H1 (cell line): ENCODE measurements at regions not wholly inside any gene's neighbourhood (a gene's known extent, or its start where the extent isn't known, plus 50 kb on each side); places are given as distances from the start of the nearest gene placed in this dataset.

Experiments
- CTCF ChIA-PET: fragments of 300-600 bp; sonication (Branson Sonifier 250); formaldehyde crosslinking; loops from one replicate; lab custom pipeline; 2021; ENCODE audit not compliant: partially characterized antibody; lab: Charles Lee
- POLR2A ChIA-PET: fragments of 300-600 bp; sonication (Branson Sonifier 250); formaldehyde crosslinking; loops from one replicate; lab custom pipeline; 2021; ENCODE audit warnings: inconsistent platforms; ENCODE audit not compliant: partially characterized antibody; lab: Charles Lee
- DNase-seq, 2 experiments: peaks; one replicate each; pipeline versions ENCODE4 v3.0.0 to v3.0.0-alpha.2; 2010 to 2022; ENCODE audit warnings: low spot score in 2 of 2, low read depth in 1 of 2, mixed read lengths in 1 of 2
- FAIRE-seq: peaks from 2 replicates; lab custom pipeline; 2011; peaks lifted over from hg19 to GRCh38; lab: Jason Lieb, UNC
- H2AFZ ChIP-seq: 2 replicates; pipeline ENCODE4 v1.8.1; 2012; ENCODE audit warnings: low read length, inconsistent platforms
- H2AK5ac ChIP-seq: 2 replicates; pipeline ENCODE4 v1.6.1; 2013; ENCODE audit warnings: low read depth, low read length
- H2BK120ac ChIP-seq: replicated peaks from 2 replicates; pipeline ENCODE3; 2013; ENCODE audit warnings: low read depth, low read length, inconsistent platforms
- H2BK12ac ChIP-seq: 2 replicates; pipeline ENCODE4 v1.6.1; 2013; ENCODE audit warnings: low read depth, low read length
- H2BK15ac ChIP-seq: 2 replicates; pipeline ENCODE4 v1.6.1; 2013; ENCODE audit warnings: low read length
- H2BK20ac ChIP-seq: 2 replicates; pipeline ENCODE4 v1.6.1; 2013; ENCODE audit warnings: low read length
- H2BK5ac ChIP-seq: 2 replicates; pipeline ENCODE4 v1.6.1; 2013; ENCODE audit warnings: low read depth, low read length
- H3K14ac ChIP-seq: 2 replicates; pipeline ENCODE4 v1.6.1; 2013; ENCODE audit warnings: inconsistent platforms; ENCODE audit not compliant: insufficient read length
- H3K18ac ChIP-seq: 2 replicates; pipeline ENCODE4 v1.6.1; 2013; ENCODE audit warnings: low read length; ENCODE audit errors: extremely low read depth
- H3K23ac ChIP-seq: 2 replicates; pipeline ENCODE4 v1.6.1; 2013; ENCODE audit warnings: inconsistent platforms; ENCODE audit not compliant: insufficient read length
- H3K23me2 ChIP-seq: 2 replicates; pipeline ENCODE4 v1.6.1; 2013; ENCODE audit warnings: low read depth, low read length
- H3K27ac ChIP-seq: 2 replicates; pipeline ENCODE4 v1.6.1; 2011; ENCODE audit warnings: low read depth, low read length, inconsistent platforms
- H3K27me3 ChIP-seq, 4 experiments: replicated peaks in 1 of 4; 1 replicate in 1 of 4; 2 replicates in 3 of 4; pipeline versions ENCODE4 v1.6.1 to v1.8.1; 2011 to 2013; ENCODE audit warnings: low read length in 3 of 4, mild to moderate bottlenecking in 3 of 4, inconsistent platforms in 2 of 4, mixed read lengths in 2 of 4, moderate library complexity in 1 of 4; ENCODE audit not compliant: control insufficient read depth in 3 of 4, insufficient read depth in 3 of 4; ENCODE audit errors: extremely low read depth in 1 of 4
- H3K36me3 ChIP-seq, 4 experiments: 2 replicates each; pipeline versions ENCODE4 v1.6.1 to v1.8.1; 2011 to 2013; ENCODE audit warnings: mild to moderate bottlenecking in 4 of 4, low read length in 3 of 4, moderate library complexity in 2 of 4, control low read depth in 1 of 4, inconsistent platforms in 1 of 4; ENCODE audit not compliant: insufficient read depth in 4 of 4, control insufficient read depth in 2 of 4
- H3K4ac ChIP-seq: replicated peaks from 2 replicates; pipeline ENCODE3; 2013; ENCODE audit warnings: low read length, low read depth, mixed read lengths, inconsistent platforms; ENCODE audit not compliant: insufficient read length
- H3K4me1 ChIP-seq, 4 experiments: replicated peaks in 1 of 4; 1 replicate in 1 of 4; 2 replicates in 3 of 4; pipeline versions ENCODE4 v1.6.1 to v1.8.1; 2011 to 2013; ENCODE audit warnings: low read length in 3 of 4, inconsistent platforms in 2 of 4, mixed read lengths in 1 of 4; ENCODE audit not compliant: insufficient read depth in 4 of 4, control insufficient read depth in 3 of 4
- H3K4me2 ChIP-seq, 2 experiments: 2 replicates each; pipeline versions ENCODE4 v1.6.1 to v1.8.1; 2011 to 2013; ENCODE audit warnings: low read depth in 2 of 2, low read length in 2 of 2, control low read depth in 1 of 2, inconsistent platforms in 1 of 2, mild to moderate bottlenecking in 1 of 2; ENCODE audit not compliant: insufficient read depth in 1 of 2
- H3K4me3 ChIP-seq, 4 experiments: fragments of 200-600, 300-600 bp in 1 of 4; sonication (generic), shearing (Covaris generic), sonication (Bioruptor Twin) in 1 of 4; 2 replicates each; pipeline versions ENCODE4 v1.5.1 to v1.8.1; 2011 to 2016; ENCODE audit warnings: low read length in 4 of 4, low read depth in 3 of 4, control low read depth in 2 of 4, inconsistent platforms in 2 of 4, mild to moderate bottlenecking in 2 of 4, mixed read lengths in 1 of 4, moderate library complexity in 1 of 4; ENCODE audit not compliant: insufficient read depth in 2 of 4; ENCODE audit errors: extremely low read depth in 1 of 4
- H3K56ac ChIP-seq: replicated peaks from 2 replicates; pipeline ENCODE3; 2013; ENCODE audit warnings: low read depth, mild to moderate bottlenecking, mixed read lengths, low read length, inconsistent platforms; ENCODE audit not compliant: insufficient read length
- H3K79me1 ChIP-seq: 2 replicates; pipeline ENCODE4 v1.6.1; 2013; ENCODE audit warnings: low read depth, low read length, control low read depth
- H3K79me2 ChIP-seq, 2 experiments: 2 replicates each; pipeline versions ENCODE4 v1.6.1 to v1.8.1; 2012 to 2013; ENCODE audit warnings: low read length in 2 of 2, mild to moderate bottlenecking in 2 of 2, inconsistent platforms in 1 of 2; ENCODE audit not compliant: insufficient read depth in 2 of 2, control insufficient read depth in 1 of 2
- H3K9ac ChIP-seq, 4 experiments: replicated peaks in 1 of 4; 1 replicate in 1 of 4; 2 replicates in 3 of 4; pipeline versions ENCODE4 v1.6.1 to v1.8.1; 2011 to 2013; ENCODE audit warnings: low read depth in 3 of 4, low read length in 3 of 4, control low read depth in 2 of 4, mild to moderate bottlenecking in 2 of 4, moderate library complexity in 2 of 4, inconsistent platforms in 1 of 4; ENCODE audit errors: extremely low read depth in 1 of 4
- H3K9me3 ChIP-seq, 2 experiments: 2 replicates each; pipeline versions ENCODE4 v1.6.1 to v1.8.1; 2012 to 2013; ENCODE audit warnings: mild to moderate bottlenecking in 2 of 2, moderate library complexity in 2 of 2, control low read depth in 1 of 2, inconsistent platforms in 1 of 2, low read depth in 1 of 2, low read length in 1 of 2, mixed read lengths in 1 of 2; ENCODE audit not compliant: insufficient read depth in 2 of 2
- H4K20me1 ChIP-seq, 2 experiments: replicated peaks in 1 of 2; 2 replicates each; pipeline versions ENCODE3 to v1.8.1; 2011 to 2013; ENCODE audit warnings: inconsistent platforms in 2 of 2, low read length in 2 of 2, mild to moderate bottlenecking in 1 of 2; ENCODE audit not compliant: insufficient read depth in 2 of 2, control insufficient read depth in 1 of 2
- H4K5ac ChIP-seq: 2 replicates; pipeline ENCODE4 v1.6.1; 2013; ENCODE audit warnings: low read length, low read depth, mixed read lengths, inconsistent platforms; ENCODE audit not compliant: insufficient read length
- H4K8ac ChIP-seq: 2 replicates; pipeline ENCODE4 v1.8.0; 2013; ENCODE audit warnings: mild to moderate bottlenecking, moderate library complexity, low read length, inconsistent platforms; ENCODE audit not compliant: insufficient read depth; ENCODE audit errors: extremely low read depth
- H4K91ac ChIP-seq: replicated peaks from 2 replicates; pipeline ENCODE3; 2013; ENCODE audit warnings: low read length, mixed read lengths, inconsistent platforms; ENCODE audit not compliant: insufficient read length
- ATF2 ChIP-seq: IDR thresholded peaks from 2 replicates; pipeline ENCODE4 v1.6.1; 2012; ENCODE audit warnings: low read length, inconsistent platforms
- ATF3 ChIP-seq: IDR thresholded peaks from 2 replicates; pipeline ENCODE4 v1.6.1; 2011; ENCODE audit warnings: low read depth, mild to moderate bottlenecking, low read length; ENCODE audit not compliant: insufficient read depth
- CEBPB ChIP-seq: IDR thresholded peaks from 2 replicates; pipeline ENCODE4 v1.6.1; 2012; ENCODE audit warnings: low read depth, low read length
- JUN ChIP-seq: IDR thresholded peaks from 2 replicates; pipeline ENCODE4 v1.6.1; 2011; ENCODE audit warnings: low read depth, mild to moderate bottlenecking, improper control_type of control experiment, low read length
- KDM4A ChIP-seq: IDR thresholded peaks from one replicate; pipeline ENCODE4 v1.7.1; 2012; ENCODE audit warnings: low read depth, mild to moderate bottlenecking, moderate library complexity, low read length, inconsistent platforms; ENCODE audit not compliant: severe bottlenecking
- KDM5A ChIP-seq: fragments of 200-600 bp; IDR thresholded peaks from 2 replicates; pipeline ENCODE4 v1.7.1; 2012; ENCODE audit warnings: mild to moderate bottlenecking, low read length, inconsistent platforms, mixed read lengths
- RBBP5 ChIP-seq: IDR thresholded peaks from 2 replicates; pipeline ENCODE4 v1.7.1; 2012; ENCODE audit warnings: low read depth, mild to moderate bottlenecking, inconsistent platforms, low read length, moderate library complexity, borderline replicate concordance
- RNF2 ChIP-seq: fragments of 200-900, 300-1000 bp; sonication (generic); IDR thresholded peaks from 2 replicates; pipeline ENCODE4 v1.7.1; 2016; ENCODE audit warnings: borderline replicate concordance, low read depth, mild to moderate bottlenecking, antibody characterized with exemption, low read length; ENCODE audit not compliant: poor library complexity, severe bottlenecking; ENCODE audit errors: missing control alignments
- SAP30 ChIP-seq: fragments of 300-600 bp; sonication (generic); IDR thresholded peaks from 2 replicates; pipeline ENCODE4 v1.7.1; 2012; ENCODE audit warnings: low read length, moderate library complexity, mild to moderate bottlenecking, inconsistent platforms; ENCODE audit not compliant: insufficient read depth, insufficient replicate concordance
- TAF7 ChIP-seq: optimal IDR thresholded peaks from 2 replicates; pipeline ENCODE3; 2011; ENCODE audit warnings: low read depth, mild to moderate bottlenecking, inconsistent platforms, low read length, moderate library complexity, borderline replicate concordance
- YY1 ChIP-seq: IDR thresholded peaks from 2 replicates; pipeline ENCODE4 v1.6.1; 2011; ENCODE audit warnings: low read depth, mild to moderate bottlenecking, low read length
- WGBS, 2 experiments: shearing (Covaris generic) in 1 of 2; methylation state at CpG; one replicate each; pipeline versions ENCODE4 v1.1.6 to v1.1.7; 2013 to 2015; ENCODE audit warnings: low lambda C conversion rate in 2 of 2, mixed read lengths in 2 of 2, inconsistent platforms in 1 of 2, low coverage in 1 of 2, missing lambda C conversion rate in 1 of 2; ENCODE audit not compliant: insufficient replicate concordance in 2 of 2, insufficient coverage in 1 of 2, insufficient read length in 1 of 2; ENCODE audit errors: extremely low coverage in 1 of 2, missing lambda C conversion rate in 1 of 2; 5-methylcytosine and 5-hydroxymethylcytosine counted together

GRCh38 chrX:87896057-87896456 is 378.5 kb downstream of the KLHL4 start:
- Histone ChIP-seq H3K56ac (no peak overlapping the region), H4K91ac (no peak overlapping the region), H3K9ac (no peak overlapping the region), H4K20me1 (no peaks in the 10 kb centered on the region), H2AK5ac (no peak overlapping the region), H2BK12ac (no peak overlapping the region), H3K18ac (no peak overlapping the region), H3K9me3 (no peaks in the 10 kb centered on the region), H3K4ac (no peak overlapping the region), H4K8ac (no peak overlapping the region), H2AFZ (no peak overlapping the region), H4K5ac (no peak overlapping the region), H3K4me3 (no peak overlapping the region), H3K27ac (no peak overlapping the region), H2BK5ac (no peak overlapping the region), H2BK20ac (no peak overlapping the region), H3K23ac (no peak overlapping the region), H3K23me2 (no peaks in the 10 kb centered on the region), H3K79me1 (no peaks in the 10 kb centered on the region), H3K79me2 (no peaks in the 10 kb centered on the region), H3K14ac (no peak overlapping the region), H3K4me1 (no peaks in the 10 kb centered on the region), H2BK15ac (no peak overlapping the region), H3K4me2 (no peak overlapping the region), H3K27me3 (no peaks in the 10 kb centered on the region), H2BK120ac (no peak overlapping the region), H3K36me3 (no peaks in the 10 kb centered on the region)
- POLR2A ChIA-PET: no interaction called here
- no peak for FAIRE-seq
- no peak for DNase-seq
- WGBS, 2 experiments: 88% methylated on average over 1 of the region's 1 CpG; no CpG with 5 or more reads in 1 of the 2 experiments
- CTCF ChIA-PET: no interaction called here
- no peak for TF ChIP-seq KDM5A
- TF ChIP-seq ATF2: no peak
- TF ChIP-seq RNF2: no peak
- TF ChIP-seq ATF3: no peak
- no peak for TF ChIP-seq JUN
- no peak for TF ChIP-seq RBBP5
- no peak for TF ChIP-seq TAF7
- no peak for TF ChIP-seq CEBPB
- no peak for TF ChIP-seq YY1
- TF ChIP-seq KDM4A: no peak
- TF ChIP-seq SAP30: no peak
